PC-9 (cell line): ENCODE measurements at regions not wholly inside any gene's neighbourhood (a gene's known extent, or its start where the extent isn't known, plus 50 kb on each side); places are given as distances from the start of the nearest gene placed in this dataset.

ENCODE experiments used
- BruUV-seq: library from RNA; stranded (reverse); fragments of 400-500 nt; replicated peaks from 2 replicates; lab custom pipeline; 2021; lab: Mats Ljungman, UMichigan
- CTCF ChIA-PET: fragments of 300-600 bp; sonication (Branson Sonifier 250); formaldehyde crosslinking; loops from one replicate; lab custom pipeline; 2022; ENCODE audit warnings: antibody characterized with exemption; lab: Charles Lee
- POLR2A ChIA-PET: fragments of 300-600 bp; sonication (Branson Sonifier 250); formaldehyde crosslinking; loops from one replicate; lab custom pipeline; 2022; ENCODE audit warnings: antibody characterized with exemption; ENCODE audit not compliant: unreplicated experiment; lab: Charles Lee
- DNase-seq, 2 experiments: peaks; one replicate each; pipeline versions ENCODE4 v3.0.0 to v3.0.0-alpha.2; 2015 to 2022; ENCODE audit warnings: mixed read lengths in 1 of 2
- H2AFZ ChIP-seq: fragments of 200-600 bp; sonication (generic); 2 replicates; pipeline ENCODE4 v1.8.1; 2017; ENCODE audit warnings: antibody characterized with exemption
- H3F3A ChIP-seq: fragments of 200-600 bp; sonication (generic); 2 replicates; pipeline ENCODE4 v1.8.1; 2017; ENCODE audit warnings: antibody characterized with exemption, mild to moderate bottlenecking, low read depth; ENCODE audit not compliant: insufficient read depth
- H3K27ac ChIP-seq: fragments of 200-600 bp; sonication (generic); 2 replicates; pipeline ENCODE4 v1.6.1; 2016; ENCODE audit warnings: mixed run types
- H3K27me3 ChIP-seq: fragments of 200-600 bp; sonication (generic); 2 replicates; pipeline ENCODE4 v1.6.1; 2016; ENCODE audit warnings: low read depth, mixed run types; ENCODE audit not compliant: insufficient read depth
- H3K36me3 ChIP-seq: fragments of 200-600 bp; sonication (generic); 2 replicates; pipeline ENCODE4 v1.6.1; 2016; ENCODE audit warnings: low read depth, mixed run types
- H3K4me1 ChIP-seq: fragments of 200-600 bp; sonication (generic); replicated peaks from 2 replicates; pipeline ENCODE4 v1.6.1; 2016; ENCODE audit warnings: mixed run types; ENCODE audit not compliant: insufficient read depth
- H3K4me2 ChIP-seq: fragments of 200-600 bp; sonication (generic); 2 replicates; pipeline ENCODE4 v1.6.1; 2017; ENCODE audit warnings: mixed run types
- H3K4me3 ChIP-seq: fragments of 200-600 bp; sonication (generic); 2 replicates; pipeline ENCODE4 v1.6.1; 2016; ENCODE audit warnings: mixed run types
- H3K79me2 ChIP-seq: fragments of 200-600 bp; sonication (generic); 2 replicates; pipeline ENCODE4 v1.6.1; 2017; ENCODE audit warnings: low read depth, mixed run types
- H3K9me2 ChIP-seq: fragments of 200-600 bp; sonication (generic); 2 replicates; pipeline ENCODE4 v1.8.1; 2017; ENCODE audit warnings: mild to moderate bottlenecking; ENCODE audit not compliant: insufficient read depth
- H3K9me3 ChIP-seq: fragments of 200-600 bp; sonication (generic); 2 replicates; pipeline ENCODE4 v1.8.1; 2016; ENCODE audit warnings: low read depth; ENCODE audit not compliant: insufficient read depth
- H4K20me1 ChIP-seq: fragments of 200-600 bp; sonication (generic); 2 replicates; pipeline ENCODE4 v1.8.1; 2017; ENCODE audit not compliant: insufficient read depth
- CTCF ChIP-seq: fragments of 200-600 bp; sonication (generic); conservative IDR thresholded peaks from 2 replicates; pipeline ENCODE4 v1.6.1; 2017; ENCODE audit warnings: mixed run types, antibody characterized with exemption, mild to moderate bottlenecking, moderate library complexity
- EZH2 ChIP-seq: fragments of 200-600 bp; sonication (generic); IDR thresholded peaks from 2 replicates; pipeline ENCODE4 v1.8.0; 2017; ENCODE audit warnings: antibody characterized with exemption, low read depth
- intact Hi-C: fragments of 100-400 bp; cut with micrococcal nuclease; formaldehyde crosslinking; loops from one replicate; pipeline ENCODE4 v1.10.0; 2022; ENCODE audit not compliant: unreplicated experiment

- no peaks in the 10 kb centered on the region for H3F3A ChIP-seq
- no peaks in the 10 kb centered on the region for H4K20me1 ChIP-seq
- intact Hi-C loops, result no loop called here
- H3K27ac ChIP-seq, result no peak overlapping the region
- H2AFZ ChIP-seq, result no peak overlapping the region
- no peak overlapping the region for H3K4me3 ChIP-seq
- DNase-seq, result no peak
- CTCF ChIA-PET, result no interaction called here
- no peaks in the 10 kb centered on the region for H3K9me2 ChIP-seq
- TF ChIP-seq EZH2 (no peak), CTCF (no peak)
- H3K9me3 ChIP-seq, result no peaks in the 10 kb centered on the region
- H3K36me3 ChIP-seq, result no peaks in the 10 kb centered on the region
- no peak overlapping the region for H3K4me2 ChIP-seq
- no TSS peak for BruUV-seq
- H3K79me2 ChIP-seq, result no peaks in the 10 kb centered on the region
- no peaks in the 10 kb centered on the region for H3K4me1 ChIP-seq
- POLR2A ChIA-PET, result no interaction called here
- no peaks in the 10 kb centered on the region for H3K27me3 ChIP-seq
Observed at GRCh38 chr11:39725081-39725480, 1734.4 kb downstream of the LRRC4C start.

- POLR2A ChIA-PET, result no interaction called here
- no TSS peak for BruUV-seq
- H4K20me1 ChIP-seq, result no peaks in the 10 kb centered on the region
Observed at GRCh38 chr11:39724404-39724803, 1735.0 kb downstream of the LRRC4C start.

GRCh38 chr11:39712581-39712980, 1746.9 kb downstream of the LRRC4C start:
- H3K4me3 ChIP-seq, result no peak overlapping the region
- no peaks in the 10 kb centered on the region for H3K9me3 ChIP-seq
- no peaks in the 10 kb centered on the region for H3K36me3 ChIP-seq
- no peak overlapping the region for H3K4me2 ChIP-seq
- BruUV-seq, result no TSS peak
- no peaks in the 10 kb centered on the region for H3K79me2 ChIP-seq
- no peaks in the 10 kb centered on the region for H3K27me3 ChIP-seq
- no peaks in the 10 kb centered on the region for H3F3A ChIP-seq
- no peaks in the 10 kb centered on the region for H4K20me1 ChIP-seq
- DNase-seq, result no peak
- H3K27ac ChIP-seq, result no peak overlapping the region
- CTCF ChIA-PET, result no interaction called here
- no peaks in the 10 kb centered on the region for H3K4me1 ChIP-seq
- no peak for TF ChIP-seq EZH2
- no peak for TF ChIP-seq CTCF
- intact Hi-C loops, result no loop called here
- H2AFZ ChIP-seq, result no peak overlapping the region
- H3K9me2 ChIP-seq, result peaks cover 3% of the 10 kb centered on the region
- POLR2A ChIA-PET, result no interaction called here

More at GRCh38 chr11:39724404-39724803, 1735.0 kb downstream of the LRRC4C start:
- intact Hi-C loops, result no loop called here
- Histone ChIP-seq H3K9me2 (no peaks in the 10 kb centered on the region), H3K4me3 (no peak overlapping the region), H3K27me3 (no peaks in the 10 kb centered on the region), H3K9me3 (no peaks in the 10 kb centered on the region), H3K27ac (no peak overlapping the region), H3K4me2 (no peak overlapping the region), H3F3A (no peaks in the 10 kb centered on the region), H3K79me2 (no peaks in the 10 kb centered on the region), H2AFZ (no peak overlapping the region), H3K36me3 (no peaks in the 10 kb centered on the region), H3K4me1 (no peaks in the 10 kb centered on the region)
- DNase-seq, result no peak
- CTCF ChIA-PET, result no interaction called here
- TF ChIP-seq EZH2 (no peak), CTCF (peak; percentile 42; the same call in 1 of the 2 replicates)
